ENCODE measurements at regions not wholly inside any gene's neighbourhood (a gene's known extent, or its start where the extent isn't known, plus 50 kb on each side); places are given as distances from the start of the nearest gene placed in this dataset.

GRCh38 chr19:28291874-28292273 lies 921.1 kb downstream of the UQCRFS1 start:
- H3K4me3 ChIP-seq (ENCODE audit: low read depth, low read length) = no peak overlapping the region

DNA sequence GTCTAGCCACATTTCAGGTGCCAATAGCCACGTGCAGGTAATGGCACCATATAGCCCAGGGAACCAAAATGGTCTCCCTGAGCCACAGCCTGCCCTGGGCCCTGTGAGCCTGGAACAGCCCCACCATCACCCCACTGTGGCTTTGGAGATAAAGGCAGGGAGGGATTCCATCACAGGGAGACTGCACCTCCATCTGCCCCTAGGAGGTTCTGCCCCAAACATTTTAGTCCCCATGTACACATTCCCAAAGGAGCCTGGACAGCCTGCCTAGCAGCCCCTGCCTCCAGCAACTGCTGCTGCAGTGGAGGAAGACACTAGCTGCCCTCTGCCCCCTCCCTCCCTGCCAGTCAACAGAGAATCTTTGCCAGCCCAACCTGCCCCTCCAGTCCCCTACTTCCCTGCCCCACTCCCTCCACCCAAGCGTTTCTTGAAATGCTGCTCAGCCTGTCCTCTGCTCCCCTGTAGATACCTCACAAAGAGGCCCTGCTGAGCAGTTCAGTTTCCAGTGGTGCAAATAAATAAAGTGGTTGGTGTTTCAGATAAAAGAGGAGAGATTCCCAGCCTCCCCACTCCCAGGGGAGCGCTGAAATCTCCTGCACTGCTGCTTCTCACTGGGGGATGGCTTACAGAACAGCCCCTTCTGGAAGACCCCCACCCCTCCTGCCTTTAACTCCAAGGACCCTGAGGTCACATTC lies 921.8 kb downstream of the UQCRFS1 start:
- H3K4me3 ChIP-seq (ENCODE audit: low read depth, low read length) = no peak overlapping the region

- H3K4me3 ChIP-seq (ENCODE audit: low read depth, low read length) = no peak overlapping the region
These were observed 923.5 kb downstream of the UQCRFS1 start for GRCh38 chr19:28289295-28290063.

DNA sequence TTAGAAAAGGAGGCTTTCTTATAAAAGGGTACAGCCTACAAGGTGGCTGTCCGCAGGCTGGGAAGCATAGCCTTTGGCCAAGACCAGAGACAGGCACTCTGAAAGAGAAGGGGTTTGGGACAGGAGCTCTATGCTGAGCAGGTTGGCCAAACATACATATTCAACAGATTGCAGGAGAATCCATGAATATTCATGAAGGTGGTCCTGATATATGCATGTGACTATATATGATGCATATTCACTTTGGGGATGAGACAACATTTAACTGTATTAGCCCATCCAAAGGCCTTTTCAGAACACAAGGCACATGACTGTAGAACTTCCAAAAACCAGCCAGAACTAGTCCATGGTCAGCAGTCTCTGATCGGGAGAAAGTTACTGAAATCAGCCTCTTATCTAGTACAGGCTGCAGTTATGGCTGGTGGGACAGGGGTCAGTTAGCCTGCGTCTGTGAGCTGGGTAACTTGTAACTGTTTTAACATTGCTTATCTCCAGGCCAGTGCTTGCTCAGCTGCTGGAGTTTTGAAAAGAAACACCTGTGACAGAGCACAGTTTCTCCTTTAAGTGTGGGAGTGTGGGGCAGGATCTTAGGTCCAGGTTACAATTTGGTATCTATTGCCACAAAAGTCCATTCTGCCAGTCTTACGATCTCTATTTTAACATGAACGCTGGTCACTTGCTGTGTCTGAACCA lies 924.2 kb downstream of the UQCRFS1 start:
- no peak overlapping the region for H3K4me3 ChIP-seq (ENCODE audit: low read depth, low read length)

DNA sequence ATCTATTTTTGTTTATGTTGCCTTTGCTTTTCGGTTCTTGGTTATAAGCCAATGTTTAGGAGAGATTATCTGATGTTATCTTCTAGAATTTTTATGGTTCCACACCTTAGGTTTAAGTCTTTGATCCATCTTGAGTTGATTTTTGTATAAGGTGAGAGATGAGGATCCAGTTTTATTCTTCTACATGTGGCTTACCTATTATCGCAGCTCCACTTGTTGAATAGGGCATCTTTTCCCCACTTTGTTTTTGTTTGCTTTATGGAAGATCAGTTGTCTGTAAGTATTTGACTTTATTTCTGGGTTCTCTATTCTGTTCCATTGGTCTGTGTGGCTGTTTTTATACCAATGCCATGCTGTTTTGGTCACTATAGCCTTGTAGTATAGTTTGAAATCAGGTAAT lies 927.0 kb downstream of the UQCRFS1 start:
- no peak overlapping the region for H3K4me3 ChIP-seq (ENCODE audit: low read depth, low read length)

DNA sequence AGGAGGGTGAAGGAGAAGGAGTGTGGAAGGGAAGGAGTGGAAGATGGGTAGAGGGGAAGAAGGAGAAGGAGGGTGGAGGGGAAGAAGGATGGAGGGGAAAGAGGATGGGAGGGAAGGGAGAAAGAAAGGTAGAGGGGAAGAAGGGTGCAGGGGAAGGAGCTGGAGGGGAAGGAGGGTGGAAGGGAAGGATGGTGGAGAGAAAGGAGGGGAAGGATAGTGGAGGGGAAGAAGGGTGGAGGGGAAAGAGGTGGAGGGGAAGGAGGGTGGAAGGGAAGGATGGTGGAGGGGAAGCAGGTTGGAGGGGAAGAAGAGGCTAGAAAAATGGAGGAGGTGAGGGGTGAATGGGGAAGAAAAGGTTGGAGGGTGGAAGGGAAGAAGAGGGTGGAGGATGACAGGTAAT lies 927.9 kb downstream of the UQCRFS1 start:
- no peak overlapping the region for H3K4me3 ChIP-seq (ENCODE audit: low read depth, low read length)

- H3K4me3 ChIP-seq (ENCODE audit: low read depth, low read length) = no peak overlapping the region
These were observed 928.6 kb downstream of the UQCRFS1 start for GRCh38 chr19:28284389-28284788.

GRCh38 chr19:28283592-28283991 lies 929.4 kb downstream of the UQCRFS1 start:
- no peak overlapping the region for H3K4me3 ChIP-seq (ENCODE audit: low read depth, low read length)

DNA sequence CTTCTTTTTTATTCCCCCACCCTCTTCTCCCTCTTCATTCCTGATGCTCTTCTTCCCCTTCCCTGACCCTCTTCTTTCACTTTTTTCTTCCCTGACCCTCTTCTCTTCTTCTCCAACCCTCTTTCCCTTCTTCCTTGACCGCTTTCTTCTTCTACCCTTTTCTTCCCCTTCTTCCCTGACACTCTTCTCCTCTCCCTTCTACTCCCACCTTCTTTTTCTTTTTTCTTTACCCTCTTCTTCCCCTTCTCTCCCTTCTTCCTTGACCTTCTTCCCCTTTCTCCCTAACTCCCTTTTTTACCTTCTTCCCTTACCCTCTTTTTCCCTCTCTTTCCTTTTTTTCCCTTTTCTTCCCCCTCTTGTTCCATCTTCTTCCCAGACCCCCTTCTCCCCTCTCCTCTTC lies 931.3 kb downstream of the UQCRFS1 start:
- H3K4me3 ChIP-seq (ENCODE audit: low read depth, low read length) = no peak overlapping the region

- no peak overlapping the region for H3K4me3 ChIP-seq (ENCODE audit: low read depth, low read length)
These were observed 948.4 kb downstream of the UQCRFS1 start for GRCh38 chr19:28264556-28264955.

DNA sequence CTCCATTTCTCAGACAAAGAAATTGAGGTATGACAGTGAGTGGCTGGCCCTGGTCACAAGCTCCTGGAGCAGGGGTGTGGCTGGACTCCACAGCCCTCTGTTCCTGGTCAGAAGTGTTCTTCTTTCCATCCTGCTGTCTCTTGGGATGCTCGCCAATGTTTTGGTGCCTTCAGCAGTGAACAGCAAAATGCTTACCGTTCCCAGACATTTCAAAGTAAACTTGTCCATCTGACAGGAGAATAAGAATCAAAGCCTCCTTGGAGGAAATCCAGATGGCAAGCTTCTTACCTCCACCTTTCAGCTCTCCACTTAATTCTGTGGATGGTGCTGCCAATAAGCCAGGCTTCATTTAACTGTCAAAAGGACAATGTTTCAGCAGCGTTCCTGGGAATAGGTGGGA lies 954.1 kb downstream of the UQCRFS1 start:
- no peak overlapping the region for H3K4me3 ChIP-seq (ENCODE audit: low read depth, low read length)

DNA sequence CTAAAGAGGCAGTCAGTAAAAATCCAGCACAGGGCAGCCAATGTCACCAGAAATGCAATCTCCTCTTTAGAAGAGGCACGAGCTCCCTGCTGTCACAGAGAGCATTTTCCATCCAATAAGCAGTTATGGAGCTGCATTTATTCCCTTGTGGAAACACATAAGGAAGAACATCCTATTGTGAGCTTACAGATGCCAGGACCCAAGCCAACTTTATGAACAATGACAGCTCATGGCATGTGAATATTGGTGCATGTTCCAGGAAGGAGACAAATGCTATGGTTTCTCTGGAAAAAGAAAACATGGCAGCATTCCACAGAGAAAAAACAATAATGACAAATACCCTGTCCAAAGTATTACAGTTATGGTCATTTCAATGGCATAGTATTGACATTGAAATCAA lies 955.6 kb downstream of the UQCRFS1 start:
- H3K4me3 ChIP-seq (ENCODE audit: low read depth, low read length) = no peak overlapping the region

DNA sequence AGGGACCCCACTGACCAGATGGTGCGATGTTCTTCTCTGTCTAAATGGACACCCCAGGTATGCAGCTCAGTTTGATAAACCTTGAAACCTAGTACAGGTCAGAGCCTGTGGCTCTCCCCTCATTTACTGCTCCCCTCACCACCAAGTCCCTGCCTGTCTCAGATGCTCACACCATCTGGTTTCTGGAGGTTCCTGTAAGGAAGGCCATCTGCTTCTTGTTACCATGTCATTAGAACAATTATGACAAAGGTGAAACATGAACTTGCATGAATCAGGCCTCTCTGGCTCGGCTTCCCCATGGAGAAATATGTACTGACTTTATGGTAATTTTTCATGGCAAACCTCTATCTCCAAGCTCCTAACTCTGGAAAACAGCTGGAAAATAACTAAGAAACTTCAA lies 965.7 kb downstream of the UQCRFS1 start:
- H3K4me3 ChIP-seq (ENCODE audit: low read depth, low read length) = no peak overlapping the region

- H3K4me3 ChIP-seq (ENCODE audit: low read depth, low read length) = no peak overlapping the region
These were observed 967.0 kb downstream of the UQCRFS1 start for GRCh38 chr19:28245937-28246336.

- H3K4me3 ChIP-seq (ENCODE audit: low read depth, low read length) = no peak overlapping the region
These were observed 968.0 kb downstream of the UQCRFS1 start for GRCh38 chr19:28244966-28245365.

DNA sequence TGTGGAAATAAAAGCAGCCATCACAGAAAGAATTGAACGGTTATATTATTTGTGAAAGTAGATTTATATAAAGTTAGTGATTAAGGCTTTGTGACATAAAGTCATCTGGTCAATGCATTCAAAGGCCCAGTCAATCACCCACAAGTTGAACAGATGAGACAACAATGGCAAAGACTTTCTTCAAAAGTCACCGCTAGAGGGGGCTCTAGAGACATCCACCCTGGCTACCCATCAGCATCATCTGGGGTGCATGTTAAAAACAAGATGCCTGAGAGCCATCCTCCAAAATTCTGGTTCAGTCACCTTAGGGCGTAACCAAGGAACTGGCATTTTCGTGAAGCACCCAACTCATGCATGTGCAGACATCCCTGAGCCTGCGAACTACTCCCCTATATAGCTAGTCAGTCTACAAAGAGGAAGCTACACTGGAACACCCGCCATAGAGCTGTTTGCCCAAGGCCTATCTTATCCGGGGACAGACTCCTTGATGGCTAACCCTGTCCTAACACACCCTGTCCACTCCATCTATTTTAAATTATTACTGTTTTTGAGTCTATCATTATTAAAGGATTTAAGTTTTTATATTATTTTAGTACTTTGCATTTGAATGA lies 970.5 kb downstream of the UQCRFS1 start:
- H3K4me3 ChIP-seq (ENCODE audit: low read depth, low read length) = no peak overlapping the region

DNA sequence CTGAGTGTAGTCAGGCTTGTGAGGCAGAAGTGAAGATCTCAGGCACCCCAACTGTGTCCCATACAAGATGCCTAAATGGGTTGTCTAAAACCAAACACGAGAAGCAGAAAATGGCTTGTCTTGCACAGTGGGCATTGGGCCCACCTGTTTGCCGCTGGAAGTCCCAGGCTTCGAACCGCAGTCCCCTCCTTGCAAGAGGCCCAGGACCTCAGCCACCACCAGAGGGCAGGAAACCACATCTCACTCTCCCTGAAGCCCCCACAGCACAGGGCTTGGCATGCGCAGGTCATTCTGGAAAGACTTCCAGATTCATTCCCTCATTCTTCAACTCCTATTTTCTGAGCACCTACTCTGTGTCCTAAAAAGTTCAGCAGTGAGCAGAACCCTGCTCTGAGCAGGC lies 973.7 kb downstream of the UQCRFS1 start:
- no peak overlapping the region for H3K4me3 ChIP-seq (ENCODE audit: low read depth, low read length)

- no peak overlapping the region for H3K4me3 ChIP-seq (ENCODE audit: low read depth, low read length)
These were observed 974.6 kb downstream of the UQCRFS1 start for GRCh38 chr19:28238270-28238820.

- H3K4me3 ChIP-seq (ENCODE audit: low read depth, low read length) = no peak overlapping the region
These were observed 977.3 kb downstream of the UQCRFS1 start for GRCh38 chr19:28235606-28236125.

DNA sequence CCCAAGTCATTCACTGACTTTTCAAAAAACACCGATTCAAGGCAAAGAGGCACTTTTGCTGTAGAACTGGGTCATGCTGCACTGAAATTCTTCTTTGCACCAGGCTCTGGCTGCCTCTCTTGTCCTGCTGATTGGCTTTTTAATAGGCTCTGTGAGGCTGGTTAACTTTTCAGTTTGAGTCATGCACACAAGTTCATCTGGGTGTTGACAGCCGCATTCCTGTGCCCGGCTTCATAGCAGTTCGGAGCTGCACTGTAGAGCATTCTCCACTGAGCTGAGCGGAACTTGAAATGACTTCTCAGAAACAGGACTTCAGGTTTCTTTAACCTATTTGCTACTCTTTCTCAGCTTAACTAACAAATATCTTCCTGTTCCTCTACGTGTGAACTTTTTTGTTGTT lies 978.3 kb downstream of the UQCRFS1 start:
- no peak overlapping the region for H3K4me3 ChIP-seq (ENCODE audit: low read depth, low read length)

DNA sequence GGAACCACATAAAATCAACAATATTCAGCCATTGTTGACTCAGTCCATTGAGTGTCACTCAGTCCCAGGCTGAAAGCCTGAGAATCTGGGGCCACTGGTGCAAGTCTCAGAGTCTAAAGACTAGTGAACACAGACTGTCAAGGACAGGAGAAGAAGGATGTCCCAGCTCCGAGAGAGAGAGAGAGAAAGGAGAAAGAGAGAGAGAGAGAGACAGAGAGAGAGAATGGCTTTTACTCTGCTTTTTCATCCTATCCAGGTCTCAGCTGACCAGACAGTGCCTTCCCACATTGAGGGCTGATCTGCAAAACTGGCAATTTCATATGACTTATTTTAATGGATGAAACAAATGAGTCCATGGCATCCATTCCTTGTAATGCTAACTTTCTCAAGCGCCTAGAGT lies 984.1 kb downstream of the UQCRFS1 start:
- no peak overlapping the region for H3K4me3 ChIP-seq (ENCODE audit: low read depth, low read length)
